ENCODE measurements at regions not wholly inside any gene's neighbourhood (a gene's known extent, or its start where the extent isn't known, plus 50 kb on each side); places are given as distances from the start of the nearest gene placed in this dataset.
"Not testable (repeated sequence)": the region's sequence is repeated elsewhere in the genome, so short reads cannot be mapped to it uniquely, and the experiment has no call there.

- Histone ChIP-seq H3K27ac (ENCODE audit: low read length, poor library complexity, severe bottlenecking) (no peak overlapping the region), H2AK5ac (ENCODE audit: low read length, severe bottlenecking) (no peak overlapping the region), H3K4me1 (ENCODE audit: control insufficient read depth, insufficient read depth, low read depth, low read length) (no peaks in the 10 kb centered on the region), H3K4me3 (ENCODE audit: insufficient read depth in 1 of 2, low read depth in 1 of 2, low read length in 2 of 2) (no peak overlapping the region), H2AFZ (ENCODE audit: low read depth, low read length) (no peak overlapping the region), H2BK120ac (ENCODE audit: low read depth, low read length) (no peak overlapping the region), H3K23ac (ENCODE audit: low read length in 2 of 2) (no peak overlapping the region), H3K9ac (ENCODE audit: low read length) (no peak overlapping the region), H3K4ac (ENCODE audit: low read depth in 1 of 2, low read length in 2 of 2) (no peak overlapping the region), H3K18ac (ENCODE audit: low read depth in 1 of 2, low read length in 2 of 2) (no peak overlapping the region), H2BK15ac (ENCODE audit: low read depth, poor library complexity, severe bottlenecking) (no peak overlapping the region), H4K8ac (ENCODE audit: low read length) (no peak overlapping the region), H3K4me2 (ENCODE audit: low read length, poor library complexity, severe bottlenecking) (no peak overlapping the region), H4K91ac (ENCODE audit: low read length) (no peak overlapping the region), H3K36me3 (ENCODE audit: control insufficient read depth in 1 of 2, insufficient read depth in 2 of 2, low read depth in 1 of 2, low read length in 2 of 2) (no peaks in the 10 kb centered on the region), H2BK12ac (ENCODE audit: low read length in 2 of 2) (no peak overlapping the region), H3K14ac (ENCODE audit: low read length in 2 of 2) (no peak overlapping the region), H3K79me1 (replicated peaks; ENCODE audit: low read length, poor library complexity, severe bottlenecking) (no peaks in the 10 kb centered on the region), H3K9me3 (ENCODE audit: control insufficient read depth, low read length) (no peaks in the 10 kb centered on the region), H2BK5ac (ENCODE audit: low read depth, low read length, poor library complexity, severe bottlenecking) (no peak overlapping the region), H3K27me3 (ENCODE audit: control insufficient read depth in 1 of 2, insufficient read depth in 1 of 2, low read length in 2 of 2) (peaks cover 0 to 3% of the 10 kb centered on the region in 2 experiments)
- WGBS: 77% methylated on average over 3 of the region's 3 CpGs
- DNase-seq: no peak
Observed at GRCh38 chr3:182521339-182521738, 272.0 kb upstream of the ATP11B start.

GRCh38 chr3:182523424-182523823 lies 269.9 kb upstream of the ATP11B start:
- H2BK15ac ChIP-seq (ENCODE audit: low read depth, poor library complexity, severe bottlenecking); H2AK5ac ChIP-seq (ENCODE audit: low read length, severe bottlenecking); H3K9ac ChIP-seq (ENCODE audit: low read length); H3K4me1 ChIP-seq (ENCODE audit: control insufficient read depth, insufficient read depth, low read depth, low read length); H3K4me2 ChIP-seq (ENCODE audit: low read length, poor library complexity, severe bottlenecking); H4K8ac ChIP-seq (ENCODE audit: low read length); H3K36me3 ChIP-seq (ENCODE audit: control insufficient read depth in 1 of 2, insufficient read depth in 2 of 2, low read depth in 1 of 2, low read length in 2 of 2); H2BK12ac ChIP-seq (ENCODE audit: low read length in 2 of 2); H3K4me3 ChIP-seq (ENCODE audit: insufficient read depth in 1 of 2, low read depth in 1 of 2, low read length in 2 of 2); H2BK120ac ChIP-seq (ENCODE audit: low read depth, low read length); H3K18ac ChIP-seq (ENCODE audit: low read depth in 1 of 2, low read length in 2 of 2); H3K27me3 ChIP-seq (ENCODE audit: control insufficient read depth in 1 of 2, insufficient read depth in 1 of 2, low read length in 2 of 2); H3K79me1 ChIP-seq (replicated peaks; ENCODE audit: low read length, poor library complexity, severe bottlenecking); H2BK5ac ChIP-seq (ENCODE audit: low read depth, low read length, poor library complexity, severe bottlenecking); H3K14ac ChIP-seq (ENCODE audit: low read length in 2 of 2); H3K23ac ChIP-seq (ENCODE audit: low read length in 2 of 2); H2AFZ ChIP-seq (ENCODE audit: low read depth, low read length); H3K27ac ChIP-seq (ENCODE audit: low read length, poor library complexity, severe bottlenecking); H3K4ac ChIP-seq (ENCODE audit: low read depth in 1 of 2, low read length in 2 of 2); H3K9me3 ChIP-seq (ENCODE audit: control insufficient read depth, low read length); H4K91ac ChIP-seq (ENCODE audit: low read length); DNase-seq: not testable (repeated sequence)
- no CpG with 5 or more reads among the region's 3 CpGs for WGBS

- Histone ChIP-seq H3K4me3 (ENCODE audit: insufficient read depth in 1 of 2, low read depth in 1 of 2, low read length in 2 of 2) (no peak overlapping the region), H2BK120ac (ENCODE audit: low read depth, low read length) (no peak overlapping the region), H3K79me1 (replicated peaks; ENCODE audit: low read length, poor library complexity, severe bottlenecking) (no peaks in the 10 kb centered on the region), H3K18ac (ENCODE audit: low read depth in 1 of 2, low read length in 2 of 2) (no peak overlapping the region), H3K9ac (ENCODE audit: low read length) (no peak overlapping the region), H4K8ac (ENCODE audit: low read length) (no peak overlapping the region), H3K4me2 (ENCODE audit: low read length, poor library complexity, severe bottlenecking) (no peak overlapping the region), H2BK12ac (ENCODE audit: low read length in 2 of 2) (no peak overlapping the region), H2BK5ac (ENCODE audit: low read depth, low read length, poor library complexity, severe bottlenecking) (no peak overlapping the region), H3K4ac (ENCODE audit: low read depth in 1 of 2, low read length in 2 of 2) (no peak overlapping the region), H3K4me1 (ENCODE audit: control insufficient read depth, insufficient read depth, low read depth, low read length) (no peaks in the 10 kb centered on the region), H2AFZ (ENCODE audit: low read depth, low read length) (no peak overlapping the region), H3K27me3 (ENCODE audit: control insufficient read depth in 1 of 2, insufficient read depth in 1 of 2, low read length in 2 of 2) (no peaks in the 10 kb centered on the region), H2BK15ac (ENCODE audit: low read depth, poor library complexity, severe bottlenecking) (no peak overlapping the region), H3K14ac (ENCODE audit: low read length in 2 of 2) (no peak overlapping the region), H2AK5ac (ENCODE audit: low read length, severe bottlenecking) (no peak overlapping the region), H3K23ac (ENCODE audit: low read length in 2 of 2) (no peak overlapping the region), H3K9me3 (ENCODE audit: control insufficient read depth, low read length) (no peaks in the 10 kb centered on the region), H3K36me3 (ENCODE audit: control insufficient read depth in 1 of 2, insufficient read depth in 2 of 2, low read depth in 1 of 2, low read length in 2 of 2) (no peaks in the 10 kb centered on the region), H3K27ac (ENCODE audit: low read length, poor library complexity, severe bottlenecking) (no peak overlapping the region), H4K91ac (ENCODE audit: low read length) (no peak overlapping the region)
- DNase-seq: no peak
- WGBS: no CpG with 5 or more reads among the region's 2 CpGs
Observed at GRCh38 chr3:182523836-182524235, 269.5 kb upstream of the ATP11B start.

- DNase-seq: no peak
- H3K27me3 ChIP-seq (ENCODE audit: control insufficient read depth in 1 of 2, insufficient read depth in 1 of 2, low read length in 2 of 2): no peaks in the 10 kb centered on the region
- no peak overlapping the region for H3K27ac ChIP-seq (ENCODE audit: low read length, poor library complexity, severe bottlenecking)
- no peak overlapping the region for H3K18ac ChIP-seq (ENCODE audit: low read depth in 1 of 2, low read length in 2 of 2)
- H3K23ac ChIP-seq (ENCODE audit: low read length in 2 of 2): no peak overlapping the region
- H2BK15ac ChIP-seq (ENCODE audit: low read depth, poor library complexity, severe bottlenecking): no peak overlapping the region
- no peaks in the 10 kb centered on the region for H3K9me3 ChIP-seq (ENCODE audit: control insufficient read depth, low read length)
- H3K14ac ChIP-seq (ENCODE audit: low read length in 2 of 2): no peak overlapping the region
- no peak overlapping the region for H3K9ac ChIP-seq (ENCODE audit: low read length)
- H2BK120ac ChIP-seq (ENCODE audit: low read depth, low read length): no peak overlapping the region
- no peak overlapping the region for H4K91ac ChIP-seq (ENCODE audit: low read length)
- H2AFZ ChIP-seq (ENCODE audit: low read depth, low read length): no peak overlapping the region
- no peak overlapping the region for H2BK5ac ChIP-seq (ENCODE audit: low read depth, low read length, poor library complexity, severe bottlenecking)
- WGBS: 87% methylated on average over 4 of the region's 5 CpGs
- H2BK12ac ChIP-seq (ENCODE audit: low read length in 2 of 2): no peak overlapping the region
- H3K79me1 ChIP-seq (replicated peaks; ENCODE audit: low read length, poor library complexity, severe bottlenecking): no peaks in the 10 kb centered on the region
- H3K4me1 ChIP-seq (ENCODE audit: control insufficient read depth, insufficient read depth, low read depth, low read length): no peaks in the 10 kb centered on the region
- no peak overlapping the region for H3K4me2 ChIP-seq (ENCODE audit: low read length, poor library complexity, severe bottlenecking)
- H3K4ac ChIP-seq (ENCODE audit: low read depth in 1 of 2, low read length in 2 of 2): no peak overlapping the region
- H3K4me3 ChIP-seq (ENCODE audit: insufficient read depth in 1 of 2, low read depth in 1 of 2, low read length in 2 of 2): no peak overlapping the region
- no peaks in the 10 kb centered on the region for H3K36me3 ChIP-seq (ENCODE audit: control insufficient read depth in 1 of 2, insufficient read depth in 2 of 2, low read depth in 1 of 2, low read length in 2 of 2)
- H4K8ac ChIP-seq (ENCODE audit: low read length): no peak overlapping the region
- no peak overlapping the region for H2AK5ac ChIP-seq (ENCODE audit: low read length, severe bottlenecking)
Observed at GRCh38 chr3:182524711-182525401, 268.4 kb upstream of the ATP11B start.
